ENCODE measurements at regions not wholly inside any gene's neighbourhood (a gene's known extent, or its start where the extent isn't known, plus 50 kb on each side); places are given as distances from the start of the nearest gene placed in this dataset.

DNA sequence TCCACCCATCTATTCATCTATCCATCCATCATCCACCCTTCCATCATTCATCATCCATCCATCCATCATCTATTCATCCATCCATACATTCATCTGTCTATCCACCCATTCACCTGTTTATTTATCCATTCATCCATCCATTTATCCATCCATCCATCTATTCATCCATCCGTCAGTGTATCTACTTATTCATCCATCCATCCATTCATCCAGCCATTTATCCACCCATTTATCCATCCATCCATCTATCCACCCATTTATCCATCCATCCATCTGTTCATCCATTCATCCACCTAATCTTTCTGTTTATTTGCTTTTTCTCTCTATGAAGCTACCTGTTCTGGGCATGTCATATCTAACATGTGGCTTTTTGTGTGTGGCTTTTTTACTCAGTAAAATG lies 115.4 kb downstream of the CRYAA start:
- TF ChIP-seq, protein P1, sequence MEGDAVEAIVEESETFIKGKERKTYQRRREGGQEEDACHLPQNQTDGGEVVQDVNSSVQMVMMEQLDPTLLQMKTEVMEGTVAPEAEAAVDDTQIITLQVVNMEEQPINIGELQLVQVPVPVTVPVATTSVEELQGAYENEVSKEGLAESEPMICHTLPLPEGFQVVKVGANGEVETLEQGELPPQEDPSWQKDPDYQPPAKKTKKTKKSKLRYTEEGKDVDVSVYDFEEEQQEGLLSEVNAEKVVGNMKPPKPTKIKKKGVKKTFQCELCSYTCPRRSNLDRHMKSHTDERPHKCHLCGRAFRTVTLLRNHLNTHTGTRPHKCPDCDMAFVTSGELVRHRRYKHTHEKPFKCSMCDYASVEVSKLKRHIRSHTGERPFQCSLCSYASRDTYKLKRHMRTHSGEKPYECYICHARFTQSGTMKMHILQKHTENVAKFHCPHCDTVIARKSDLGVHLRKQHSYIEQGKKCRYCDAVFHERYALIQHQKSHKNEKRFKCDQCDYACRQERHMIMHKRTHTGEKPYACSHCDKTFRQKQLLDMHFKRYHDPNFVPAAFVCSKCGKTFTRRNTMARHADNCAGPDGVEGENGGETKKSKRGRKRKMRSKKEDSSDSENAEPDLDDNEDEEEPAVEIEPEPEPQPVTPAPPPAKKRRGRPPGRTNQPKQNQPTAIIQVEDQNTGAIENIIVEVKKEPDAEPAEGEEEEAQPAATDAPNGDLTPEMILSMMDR (IDR thresholded peaks at IDR 0.05): no peak
- TF ChIP-seq, protein P2, sequence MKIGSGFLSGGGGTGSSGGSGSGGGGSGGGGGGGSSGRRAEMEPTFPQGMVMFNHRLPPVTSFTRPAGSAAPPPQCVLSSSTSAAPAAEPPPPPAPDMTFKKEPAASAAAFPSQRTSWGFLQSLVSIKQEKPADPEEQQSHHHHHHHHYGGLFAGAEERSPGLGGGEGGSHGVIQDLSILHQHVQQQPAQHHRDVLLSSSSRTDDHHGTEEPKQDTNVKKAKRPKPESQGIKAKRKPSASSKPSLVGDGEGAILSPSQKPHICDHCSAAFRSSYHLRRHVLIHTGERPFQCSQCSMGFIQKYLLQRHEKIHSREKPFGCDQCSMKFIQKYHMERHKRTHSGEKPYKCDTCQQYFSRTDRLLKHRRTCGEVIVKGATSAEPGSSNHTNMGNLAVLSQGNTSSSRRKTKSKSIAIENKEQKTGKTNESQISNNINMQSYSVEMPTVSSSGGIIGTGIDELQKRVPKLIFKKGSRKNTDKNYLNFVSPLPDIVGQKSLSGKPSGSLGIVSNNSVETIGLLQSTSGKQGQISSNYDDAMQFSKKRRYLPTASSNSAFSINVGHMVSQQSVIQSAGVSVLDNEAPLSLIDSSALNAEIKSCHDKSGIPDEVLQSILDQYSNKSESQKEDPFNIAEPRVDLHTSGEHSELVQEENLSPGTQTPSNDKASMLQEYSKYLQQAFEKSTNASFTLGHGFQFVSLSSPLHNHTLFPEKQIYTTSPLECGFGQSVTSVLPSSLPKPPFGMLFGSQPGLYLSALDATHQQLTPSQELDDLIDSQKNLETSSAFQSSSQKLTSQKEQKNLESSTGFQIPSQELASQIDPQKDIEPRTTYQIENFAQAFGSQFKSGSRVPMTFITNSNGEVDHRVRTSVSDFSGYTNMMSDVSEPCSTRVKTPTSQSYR (CRISPR knock-in tag; IDR thresholded peaks at IDR 0.05): no peak
- TF ChIP-seq, protein P3, sequence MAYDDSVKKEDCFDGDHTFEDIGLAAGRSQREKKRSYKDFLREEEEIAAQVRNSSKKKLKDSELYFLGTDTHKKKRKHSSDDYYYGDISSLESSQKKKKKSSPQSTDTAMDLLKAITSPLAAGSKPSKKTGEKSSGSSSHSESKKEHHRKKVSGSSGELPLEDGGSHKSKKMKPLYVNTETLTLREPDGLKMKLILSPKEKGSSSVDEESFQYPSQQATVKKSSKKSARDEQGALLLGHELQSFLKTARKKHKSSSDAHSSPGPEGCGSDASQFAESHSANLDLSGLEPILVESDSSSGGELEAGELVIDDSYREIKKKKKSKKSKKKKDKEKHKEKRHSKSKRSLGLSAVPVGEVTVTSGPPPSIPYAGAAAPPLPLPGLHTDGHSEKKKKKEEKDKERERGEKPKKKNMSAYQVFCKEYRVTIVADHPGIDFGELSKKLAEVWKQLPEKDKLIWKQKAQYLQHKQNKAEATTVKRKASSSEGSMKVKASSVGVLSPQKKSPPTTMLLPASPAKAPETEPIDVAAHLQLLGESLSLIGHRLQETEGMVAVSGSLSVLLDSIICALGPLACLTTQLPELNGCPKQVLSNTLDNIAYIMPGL (CRISPR knock-in tag; IDR thresholded peaks at IDR 0.05): no peak
- TF ChIP-seq FOXJ3 (CRISPR knock-in tag; IDR thresholded peaks at IDR 0.05; ENCODE audit: borderline replicate concordance): no peak
- TF ChIP-seq, protein P4, sequence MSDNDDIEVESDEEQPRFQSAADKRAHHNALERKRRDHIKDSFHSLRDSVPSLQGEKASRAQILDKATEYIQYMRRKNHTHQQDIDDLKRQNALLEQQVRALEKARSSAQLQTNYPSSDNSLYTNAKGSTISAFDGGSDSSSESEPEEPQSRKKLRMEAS (CRISPR knock-in tag; IDR thresholded peaks at IDR 0.05): no peak
- no peak for TF ChIP-seq NFYB (CRISPR knock-in tag; conservative IDR thresholded peaks at IDR 0.05; ENCODE audit: low read depth)
- TF ChIP-seq ZNF232 (CRISPR knock-in tag; IDR thresholded peaks at IDR 0.05): no peak
- TF ChIP-seq CREB1 (CRISPR knock-in tag; IDR thresholded peaks at IDR 0.05): no peak
- TF ChIP-seq, protein P5, sequence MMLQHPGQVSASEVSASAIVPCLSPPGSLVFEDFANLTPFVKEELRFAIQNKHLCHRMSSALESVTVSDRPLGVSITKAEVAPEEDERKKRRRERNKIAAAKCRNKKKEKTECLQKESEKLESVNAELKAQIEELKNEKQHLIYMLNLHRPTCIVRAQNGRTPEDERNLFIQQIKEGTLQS (CRISPR knock-in tag; conservative IDR thresholded peaks at IDR 0.05): no peak
- TF ChIP-seq, protein P6, sequence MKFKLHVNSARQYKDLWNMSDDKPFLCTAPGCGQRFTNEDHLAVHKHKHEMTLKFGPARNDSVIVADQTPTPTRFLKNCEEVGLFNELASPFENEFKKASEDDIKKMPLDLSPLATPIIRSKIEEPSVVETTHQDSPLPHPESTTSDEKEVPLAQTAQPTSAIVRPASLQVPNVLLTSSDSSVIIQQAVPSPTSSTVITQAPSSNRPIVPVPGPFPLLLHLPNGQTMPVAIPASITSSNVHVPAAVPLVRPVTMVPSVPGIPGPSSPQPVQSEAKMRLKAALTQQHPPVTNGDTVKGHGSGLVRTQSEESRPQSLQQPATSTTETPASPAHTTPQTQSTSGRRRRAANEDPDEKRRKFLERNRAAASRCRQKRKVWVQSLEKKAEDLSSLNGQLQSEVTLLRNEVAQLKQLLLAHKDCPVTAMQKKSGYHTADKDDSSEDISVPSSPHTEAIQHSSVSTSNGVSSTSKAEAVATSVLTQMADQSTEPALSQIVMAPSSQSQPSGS (CRISPR knock-in tag; IDR thresholded peaks at IDR 0.05; ENCODE audit: borderline replicate concordance, low read depth): no peak
- TF ChIP-seq IRF2 (CRISPR knock-in tag; IDR thresholded peaks at IDR 0.05; ENCODE audit: borderline replicate concordance, low read depth): no peak
- TF ChIP-seq ZNF317 (CRISPR knock-in tag; IDR thresholded peaks at IDR 0.05; ENCODE audit: borderline replicate concordance, low read depth): no peak
- TF ChIP-seq, protein P7, sequence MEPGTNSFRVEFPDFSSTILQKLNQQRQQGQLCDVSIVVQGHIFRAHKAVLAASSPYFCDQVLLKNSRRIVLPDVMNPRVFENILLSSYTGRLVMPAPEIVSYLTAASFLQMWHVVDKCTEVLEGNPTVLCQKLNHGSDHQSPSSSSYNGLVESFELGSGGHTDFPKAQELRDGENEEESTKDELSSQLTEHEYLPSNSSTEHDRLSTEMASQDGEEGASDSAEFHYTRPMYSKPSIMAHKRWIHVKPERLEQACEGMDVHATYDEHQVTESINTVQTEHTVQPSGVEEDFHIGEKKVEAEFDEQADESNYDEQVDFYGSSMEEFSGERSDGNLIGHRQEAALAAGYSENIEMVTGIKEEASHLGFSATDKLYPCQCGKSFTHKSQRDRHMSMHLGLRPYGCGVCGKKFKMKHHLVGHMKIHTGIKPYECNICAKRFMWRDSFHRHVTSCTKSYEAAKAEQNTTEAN (CRISPR knock-in tag; IDR thresholded peaks at IDR 0.05): no peak

Measured in WTC11 (cell line).